ENCODE measurements at regions not wholly inside any gene's neighbourhood (a gene's known extent, or its start where the extent isn't known, plus 50 kb on each side); places are given as distances from the start of the nearest gene placed in this dataset.
"Not testable (repeated sequence)": the region's sequence is repeated elsewhere in the genome, so short reads cannot be mapped to it uniquely, and the experiment has no call there.

- H3K36me3 Mint-ChIP-seq (ENCODE audit: low read depth): no peaks in the 10 kb centered on the region
- no peak overlapping the region for H3K4me3 Mint-ChIP-seq
- no peak for DNase-seq
- no peaks in the 10 kb centered on the region for H3K27me3 Mint-ChIP-seq (ENCODE audit: low read depth)
- no peaks in the 10 kb centered on the region for H3K4me1 Mint-ChIP-seq (ENCODE audit: low read depth)
- intact Hi-C loops (cut with micrococcal nuclease): loop anchor here (10.0 kb wide), 1 partner anchor 141 kb away; no protein-coding TSS in a partner anchor
- H3K9me3 Mint-ChIP-seq: no peaks in the 10 kb centered on the region
- CTCF ChIA-PET: no interaction called here
- no peak overlapping the region for H3K27ac Mint-ChIP-seq
Observed at GRCh38 chr1:64405833-64406232, 64.1 kb upstream of the CACHD1 start.

- Mint-ChIP-seq H3K27me3 (ENCODE audit: low read depth) (no peaks in the 10 kb centered on the region), H3K4me1 (ENCODE audit: low read depth) (no peaks in the 10 kb centered on the region), H3K27ac (no peak overlapping the region), H3K4me3 (no peak overlapping the region), H3K9me3 (no peaks in the 10 kb centered on the region), H3K36me3 (ENCODE audit: low read depth) (no peaks in the 10 kb centered on the region)
- CTCF ChIA-PET: no interaction called here
- intact Hi-C loops (cut with micrococcal nuclease): no loop called here
- DNase-seq: no peak
Observed at GRCh38 chr1:64410217-64410616, 59.7 kb upstream of the CACHD1 start.

GRCh38 chr1:64414855-64415546 lies 54.9 kb upstream of the CACHD1 start:
- DNase-seq; H3K9me3 Mint-ChIP-seq; H3K36me3 Mint-ChIP-seq (ENCODE audit: low read depth); H3K4me1 Mint-ChIP-seq (ENCODE audit: low read depth); intact Hi-C loops (cut with micrococcal nuclease); H3K27me3 Mint-ChIP-seq (ENCODE audit: low read depth); H3K27ac Mint-ChIP-seq; H3K4me3 Mint-ChIP-seq; CTCF ChIA-PET: not testable (repeated sequence)

- Mint-ChIP-seq H3K9me3 (no peaks in the 10 kb centered on the region), H3K4me1 (ENCODE audit: low read depth) (peaks cover 9% of the 10 kb centered on the region), H3K27me3 (ENCODE audit: low read depth) (no peaks in the 10 kb centered on the region), H3K27ac (no peak overlapping the region), H3K4me3 (no peak overlapping the region), H3K36me3 (ENCODE audit: low read depth) (no peaks in the 10 kb centered on the region)
- intact Hi-C loops (cut with micrococcal nuclease): no loop called here
- no peak for DNase-seq
- CTCF ChIA-PET: interaction anchor here (1.6 kb wide), 1 partner anchor 258 kb away, joined by 5 read pairs; no protein-coding TSS in a partner anchor
Observed at GRCh38 chr1:64417803-64418202, 52.1 kb upstream of the CACHD1 start.
